ENCODE measurements at regions not wholly inside any gene's neighbourhood (a gene's known extent, or its start where the extent isn't known, plus 50 kb on each side); places are given as distances from the start of the nearest gene placed in this dataset.
"Not testable (repeated sequence)": the region's sequence is repeated elsewhere in the genome, so short reads cannot be mapped to it uniquely, and the experiment has no call there.

GRCh38 chr1:219416598-219417238 lies 196.2 kb downstream of the ZC3H11B start:
- Mint-ChIP-seq H3K36me3 (no peaks in the 10 kb centered on the region), H3K27ac (no peak overlapping the region), H3K27me3 (no peaks in the 10 kb centered on the region), H3K4me1 (no peaks in the 10 kb centered on the region), H3K9me3 (no peaks in the 10 kb centered on the region), H3K4me3 (no peak overlapping the region)
- ATAC-seq = peak; percentile 71

DNA sequence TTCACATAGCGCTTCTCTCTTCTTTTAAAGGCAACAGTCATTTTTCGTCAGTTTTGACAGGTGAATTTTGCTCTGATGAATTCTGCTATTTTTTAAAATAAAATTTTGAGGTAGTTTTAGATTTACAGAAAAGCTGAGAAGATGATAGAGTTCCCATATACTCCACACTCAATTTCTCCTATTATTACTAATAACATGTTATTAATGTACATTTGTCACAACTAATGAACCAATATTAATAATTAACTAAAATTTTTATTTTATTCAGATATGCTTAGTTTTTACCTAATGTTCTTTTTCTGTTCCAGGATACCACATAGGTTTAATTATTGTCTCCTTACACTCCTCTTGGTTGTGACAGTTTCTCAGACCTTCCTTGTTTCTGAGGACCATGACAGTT lies 197.0 kb downstream of the ZC3H11B start:
- no peaks in the 10 kb centered on the region for H3K27me3 Mint-ChIP-seq
- no peak for ATAC-seq
- no peaks in the 10 kb centered on the region for H3K36me3 Mint-ChIP-seq
- H3K4me1 Mint-ChIP-seq = no peaks in the 10 kb centered on the region
- H3K9me3 Mint-ChIP-seq = no peaks in the 10 kb centered on the region
- no peak overlapping the region for H3K4me3 Mint-ChIP-seq
- no peak overlapping the region for H3K27ac Mint-ChIP-seq

GRCh38 chr1:219415433-219415832 lies 197.5 kb downstream of the ZC3H11B start:
- Mint-ChIP-seq H3K27me3 (no peaks in the 10 kb centered on the region), H3K4me3 (no peak overlapping the region), H3K9me3 (no peaks in the 10 kb centered on the region), H3K36me3 (no peaks in the 10 kb centered on the region), H3K27ac (no peak overlapping the region), H3K4me1 (no peaks in the 10 kb centered on the region)
- no peak for ATAC-seq

GRCh38 chr1:219414250-219414649 lies 198.7 kb downstream of the ZC3H11B start:
- Mint-ChIP-seq H3K27ac (no peak overlapping the region), H3K36me3 (no peaks in the 10 kb centered on the region), H3K4me3 (no peak overlapping the region), H3K27me3 (no peaks in the 10 kb centered on the region), H3K9me3 (no peaks in the 10 kb centered on the region), H3K4me1 (no peaks in the 10 kb centered on the region)
- ATAC-seq = no peak

- Mint-ChIP-seq H3K4me1 (no peaks in the 10 kb centered on the region), H3K27me3 (no peaks in the 10 kb centered on the region), H3K36me3 (no peaks in the 10 kb centered on the region), H3K9me3 (no peaks in the 10 kb centered on the region), H3K27ac (no peak overlapping the region), H3K4me3 (no peak overlapping the region)
- ATAC-seq = no peak
Measured at GRCh38 chr1:219413536-219413935, 199.4 kb downstream of the ZC3H11B start.

DNA sequence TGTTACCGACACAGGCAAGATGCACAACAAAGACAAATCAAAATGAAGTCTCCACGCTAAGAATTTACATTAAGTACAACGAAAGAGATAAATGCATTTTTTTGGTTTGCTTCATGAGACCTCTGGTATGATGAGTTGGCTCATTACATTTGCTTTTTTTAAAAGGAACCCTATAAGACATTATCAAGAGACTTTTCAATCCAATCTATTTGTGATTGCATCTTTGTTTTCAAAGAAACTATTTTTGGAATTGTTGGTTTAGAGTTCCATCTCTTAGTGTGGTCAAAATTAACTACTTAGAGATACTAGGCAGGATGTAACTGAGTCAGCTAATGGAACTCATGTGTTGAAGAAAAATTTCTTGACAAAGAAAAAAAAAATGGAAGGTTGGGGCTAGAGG lies 200.1 kb downstream of the ZC3H11B start:
- Mint-ChIP-seq H3K27me3 (no peaks in the 10 kb centered on the region), H3K4me1 (no peaks in the 10 kb centered on the region), H3K36me3 (no peaks in the 10 kb centered on the region), H3K4me3 (no peak overlapping the region), H3K9me3 (no peaks in the 10 kb centered on the region), H3K27ac (no peak overlapping the region)
- no peak for ATAC-seq

DNA sequence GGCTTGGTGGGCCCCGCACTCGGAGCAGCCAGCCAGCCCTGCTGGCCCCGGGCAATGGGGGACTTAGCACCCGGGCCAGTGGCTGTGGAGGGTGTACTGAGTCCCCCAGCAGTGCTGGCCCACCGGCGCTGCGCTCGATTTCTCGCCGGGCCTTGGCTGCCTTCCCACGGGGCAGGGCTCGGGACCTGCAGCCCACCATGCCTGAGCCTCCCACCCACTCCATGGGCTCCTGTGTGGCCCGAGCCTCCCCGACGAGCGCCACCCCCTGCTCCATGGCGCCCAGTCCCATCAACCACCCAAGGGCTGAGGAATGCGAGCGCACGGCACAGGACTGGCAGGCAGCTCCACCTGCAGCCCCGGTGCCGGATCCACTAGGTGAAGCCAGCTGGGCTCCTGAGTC lies 202.2 kb downstream of the ZC3H11B start:
- H3K4me3 Mint-ChIP-seq, H3K9me3 Mint-ChIP-seq, H3K36me3 Mint-ChIP-seq, H3K27me3 Mint-ChIP-seq, ATAC-seq, H3K27ac Mint-ChIP-seq, H3K4me1 Mint-ChIP-seq: not testable (repeated sequence)

DNA sequence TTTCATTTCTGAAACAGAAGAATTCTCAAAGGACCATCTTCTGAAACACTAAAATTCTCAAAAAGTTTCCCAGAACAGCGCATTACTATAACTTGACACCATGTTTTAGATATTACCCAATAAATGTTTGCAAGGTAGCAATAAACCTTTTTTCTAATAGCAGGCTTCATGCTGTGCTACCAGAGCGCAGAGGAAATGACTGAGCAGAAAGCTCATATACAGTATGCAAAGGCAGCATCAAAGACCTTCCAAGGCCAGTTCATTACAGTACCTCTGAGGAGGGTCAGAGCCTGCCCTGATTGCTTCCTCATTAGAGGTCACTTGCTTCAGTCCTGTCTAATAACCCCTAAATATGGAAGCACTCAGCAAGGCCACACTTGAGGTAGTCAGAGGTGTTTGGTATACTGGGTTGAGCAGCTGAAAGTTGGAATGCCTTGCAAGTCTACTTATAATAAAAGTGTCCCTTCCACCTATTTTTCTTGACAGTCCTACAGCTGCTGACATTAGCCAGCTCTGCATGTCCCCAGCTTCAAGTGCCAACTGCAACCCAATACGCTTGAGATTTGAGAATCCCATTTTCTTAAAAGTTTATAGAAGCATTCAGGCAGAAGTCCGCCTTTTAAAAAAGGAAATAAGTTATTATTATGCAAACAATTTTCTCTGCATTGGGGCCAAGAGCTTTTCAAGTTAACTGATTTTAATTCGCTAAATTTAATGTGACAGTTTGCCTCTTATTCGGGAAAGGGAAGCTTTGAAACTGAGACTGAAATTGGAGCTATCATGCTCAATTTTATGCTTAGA lies 207.2 kb downstream of the ZC3H11B start:
- H3K4me3 Mint-ChIP-seq = no peak overlapping the region
- peaks cover under 1% of the 10 kb centered on the region for H3K36me3 Mint-ChIP-seq

DNA sequence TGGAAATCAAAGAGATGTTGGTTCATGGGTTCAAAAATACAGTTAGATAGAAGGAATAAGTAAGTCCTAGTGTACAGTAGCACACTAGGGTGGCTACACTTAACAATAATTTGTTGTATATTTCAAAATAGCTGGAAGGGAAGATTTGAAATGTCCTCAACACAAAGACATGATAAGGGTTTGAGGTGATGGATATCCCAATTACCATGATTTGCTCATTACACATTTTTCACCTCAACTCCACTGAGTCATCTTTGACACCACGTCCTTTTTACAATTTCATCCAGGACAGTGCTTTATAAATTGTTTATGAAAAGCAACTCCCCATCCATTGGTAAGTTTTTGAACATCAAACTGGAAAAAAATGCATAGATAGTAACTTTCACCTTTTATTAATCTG lies 208.3 kb downstream of the ZC3H11B start:
- Mint-ChIP-seq H3K36me3 (peaks cover 8% of the 10 kb centered on the region), H3K27me3 (peaks cover 8% of the 10 kb centered on the region), H3K4me1 (peaks cover 6% of the 10 kb centered on the region), H3K9me3 (no peaks in the 10 kb centered on the region), H3K27ac (no peak overlapping the region), H3K4me3 (no peak overlapping the region)
- ATAC-seq = no peak

More for the DNA sequence above, 207.2 kb downstream of the ZC3H11B start:
- Mint-ChIP-seq H3K27me3 (no peaks in the 10 kb centered on the region), H3K4me1 (peaks cover 6% of the 10 kb centered on the region), H3K9me3 (no peaks in the 10 kb centered on the region), H3K27ac (no peak overlapping the region)
- ATAC-seq = peak; percentile 47

GRCh38 chr1:219402925-219403324 lies 210.0 kb downstream of the ZC3H11B start:
- Mint-ChIP-seq H3K27ac (no peak overlapping the region), H3K36me3 (peaks cover 8% of the 10 kb centered on the region), H3K27me3 (peaks cover 8% of the 10 kb centered on the region), H3K4me3 (no peak overlapping the region), H3K9me3 (peaks cover 3% of the 10 kb centered on the region), H3K4me1 (peaks cover 6% of the 10 kb centered on the region)
- no peak for ATAC-seq

- Mint-ChIP-seq H3K36me3 (peaks cover 12% of the 10 kb centered on the region), H3K4me1 (peaks cover 6% of the 10 kb centered on the region)
- ATAC-seq = no peak
Measured at GRCh38 chr1:219401724-219402625, 210.9 kb downstream of the ZC3H11B start.

DNA sequence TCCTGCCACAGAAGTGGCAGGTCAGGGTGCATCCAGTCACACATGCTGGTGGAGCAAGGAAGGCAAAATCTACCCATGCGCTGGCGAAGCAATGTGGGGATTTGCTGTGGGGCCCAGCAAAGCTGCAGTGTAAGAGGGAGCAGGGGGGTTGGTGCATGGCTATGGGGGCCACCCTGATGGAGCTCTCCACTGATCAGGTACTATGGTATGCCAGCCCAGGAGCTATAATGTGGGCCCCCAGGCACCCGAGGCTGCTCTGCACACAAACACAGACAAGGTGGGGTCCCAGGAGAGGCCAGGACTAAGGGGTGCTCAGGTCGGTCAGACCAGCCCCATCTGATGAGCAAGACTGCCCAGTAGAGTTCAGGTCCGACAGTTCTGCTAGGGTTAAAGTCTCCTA lies 213.5 kb downstream of the ZC3H11B start:
- ATAC-seq = no peak
- Mint-ChIP-seq H3K9me3 (peaks cover 25% of the 10 kb centered on the region), H3K4me1 (peaks cover 2% of the 10 kb centered on the region), H3K4me3 (no peak overlapping the region), H3K27me3 (peaks cover 8% of the 10 kb centered on the region), H3K36me3 (peaks cover 32% of the 10 kb centered on the region), H3K27ac (no peak overlapping the region)

More at GRCh38 chr1:219401724-219402625, 210.9 kb downstream of the ZC3H11B start:
- no peak overlapping the region for H3K4me3 Mint-ChIP-seq
- peaks cover 6% of the 10 kb centered on the region for H3K9me3 Mint-ChIP-seq
- peaks cover 8% of the 10 kb centered on the region for H3K27me3 Mint-ChIP-seq
- H3K27ac Mint-ChIP-seq = no peak overlapping the region

- H3K36me3 Mint-ChIP-seq = peaks cover 32% of the 10 kb centered on the region
- peaks cover 8% of the 10 kb centered on the region for H3K27me3 Mint-ChIP-seq
- H3K9me3 Mint-ChIP-seq = peaks cover 27% of the 10 kb centered on the region
- no peak for ATAC-seq
- no peaks in the 10 kb centered on the region for H3K4me1 Mint-ChIP-seq
- H3K4me3 Mint-ChIP-seq = no peak overlapping the region
- H3K27ac Mint-ChIP-seq = no peak overlapping the region
Measured at GRCh38 chr1:219398815-219399396, 214.0 kb downstream of the ZC3H11B start.

DNA sequence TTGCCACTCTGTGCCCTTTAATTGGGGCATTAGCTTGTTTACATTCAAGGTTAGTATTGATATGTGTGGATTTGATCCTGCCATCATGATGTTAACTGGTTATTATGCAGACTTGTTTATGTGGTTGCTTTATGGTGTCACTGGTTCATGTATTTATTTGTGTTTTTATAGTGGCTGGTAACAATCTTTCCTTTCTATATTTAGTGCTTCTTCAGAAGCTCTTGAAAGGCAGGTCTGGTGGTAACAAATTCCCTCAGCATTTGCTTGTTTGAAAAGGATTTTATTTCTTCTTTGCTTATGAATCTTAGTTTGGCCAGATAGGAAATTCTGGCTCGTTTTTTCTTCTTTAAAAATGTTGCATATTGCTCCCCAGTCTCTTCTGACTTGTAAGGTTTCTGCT lies 215.4 kb downstream of the ZC3H11B start:
- Mint-ChIP-seq H3K4me3 (no peak overlapping the region), H3K27ac (no peak overlapping the region), H3K9me3 (peaks cover 32% of the 10 kb centered on the region), H3K4me1 (no peaks in the 10 kb centered on the region), H3K36me3 (peaks cover 37% of the 10 kb centered on the region), H3K27me3 (peaks cover 8% of the 10 kb centered on the region)
- no peak for ATAC-seq

DNA sequence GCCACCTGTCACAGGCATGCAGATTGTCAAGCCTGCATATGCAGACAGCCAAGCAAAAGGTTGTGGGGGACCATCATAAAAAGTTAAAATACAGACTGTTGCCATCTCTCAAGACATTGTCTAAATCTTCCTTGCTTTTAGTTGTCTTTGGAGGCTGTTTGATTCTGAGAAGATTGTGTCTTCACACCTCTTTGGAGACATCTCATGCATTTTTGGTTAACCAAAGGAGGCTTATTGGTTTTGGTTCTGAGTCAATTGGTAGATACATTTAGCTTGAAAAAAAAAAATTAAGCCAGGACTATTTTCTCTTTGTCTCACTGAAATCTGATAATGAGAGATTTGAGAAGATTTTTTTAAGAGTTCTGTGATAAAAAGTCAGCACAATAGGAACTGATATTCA lies 217.6 kb downstream of the LYPLAL1 start:
- Mint-ChIP-seq H3K36me3 (peaks cover 30% of the 10 kb centered on the region), H3K4me3 (no peak overlapping the region), H3K4me1 (no peaks in the 10 kb centered on the region), H3K9me3 (peaks cover 19% of the 10 kb centered on the region), H3K27me3 (no peaks in the 10 kb centered on the region), H3K27ac (no peak overlapping the region)
- no peak for ATAC-seq

Data from stimulated activated memory B cell treated with anti-CD40 and anti-IgM and Interleukin-4, amounts not matched to agents 10 μg/mL and 1 μg/mL and 100 μg/mL, for 72 hours (primary cell).